Lower leg skin (tissue), 3 donors: ENCODE measurements at regions not wholly inside any gene's neighbourhood (a gene's known extent, or its start where the extent isn't known, plus 50 kb on each side); places are given as distances from the start of the nearest gene placed in this dataset.

Experiments used
- POLR2A ChIP-seq, 2 donors: fragments of 450-650 bp; IDR thresholded peaks; one replicate each; pipeline ENCODE4 v1.6.1; 2016 to 2017; ENCODE audit warnings: antibody characterized with exemption in 2 of 2, mild to moderate bottlenecking in 1 of 2, moderate library complexity in 1 of 2
- TF ChIP-seq, protein P1 (sequence below), 3 donors: fragments of 450-650 bp; IDR thresholded peaks; one replicate each; pipeline ENCODE4 v1.5.1; 2016; ENCODE audit warnings: antibody characterized with exemption in 3 of 3, mild to moderate bottlenecking in 3 of 3, moderate library complexity in 2 of 3

DNA sequence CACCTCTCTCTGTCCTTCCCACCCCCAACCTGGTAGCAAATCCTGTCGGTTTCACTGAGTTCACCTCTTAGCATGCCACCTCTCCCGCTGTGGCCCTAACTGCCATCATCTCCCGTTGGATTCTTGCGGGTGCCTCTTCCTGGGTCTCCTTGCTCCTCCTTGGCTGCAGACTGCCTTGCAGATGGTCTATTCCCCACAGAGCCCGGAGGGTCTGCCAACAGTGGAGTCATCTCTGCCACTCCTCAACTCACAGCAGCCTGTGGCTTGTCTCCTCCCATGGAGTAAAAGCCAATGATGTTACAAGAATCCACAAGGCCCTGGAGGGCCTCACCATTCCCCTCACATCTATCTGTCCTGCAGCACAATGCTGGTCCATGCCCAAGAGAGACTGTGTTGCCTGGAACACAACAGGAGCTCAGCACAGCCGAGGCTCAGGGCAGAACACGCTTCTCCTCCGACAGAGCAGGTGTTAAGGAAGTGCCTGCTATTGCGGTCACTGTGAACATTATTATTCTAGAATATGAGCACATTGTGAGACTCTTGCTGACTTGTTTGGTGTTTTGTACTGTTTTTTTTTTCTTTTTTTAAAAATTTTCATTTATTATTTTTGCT lies 241.8 kb upstream of the SULF2 start:
- TF ChIP-seq, protein P1, sequence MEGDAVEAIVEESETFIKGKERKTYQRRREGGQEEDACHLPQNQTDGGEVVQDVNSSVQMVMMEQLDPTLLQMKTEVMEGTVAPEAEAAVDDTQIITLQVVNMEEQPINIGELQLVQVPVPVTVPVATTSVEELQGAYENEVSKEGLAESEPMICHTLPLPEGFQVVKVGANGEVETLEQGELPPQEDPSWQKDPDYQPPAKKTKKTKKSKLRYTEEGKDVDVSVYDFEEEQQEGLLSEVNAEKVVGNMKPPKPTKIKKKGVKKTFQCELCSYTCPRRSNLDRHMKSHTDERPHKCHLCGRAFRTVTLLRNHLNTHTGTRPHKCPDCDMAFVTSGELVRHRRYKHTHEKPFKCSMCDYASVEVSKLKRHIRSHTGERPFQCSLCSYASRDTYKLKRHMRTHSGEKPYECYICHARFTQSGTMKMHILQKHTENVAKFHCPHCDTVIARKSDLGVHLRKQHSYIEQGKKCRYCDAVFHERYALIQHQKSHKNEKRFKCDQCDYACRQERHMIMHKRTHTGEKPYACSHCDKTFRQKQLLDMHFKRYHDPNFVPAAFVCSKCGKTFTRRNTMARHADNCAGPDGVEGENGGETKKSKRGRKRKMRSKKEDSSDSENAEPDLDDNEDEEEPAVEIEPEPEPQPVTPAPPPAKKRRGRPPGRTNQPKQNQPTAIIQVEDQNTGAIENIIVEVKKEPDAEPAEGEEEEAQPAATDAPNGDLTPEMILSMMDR (IDR thresholded peaks at IDR 0.05) = no peak
- no peak for TF ChIP-seq POLR2A (IDR thresholded peaks at IDR 0.05)
